ACC112 (cell line): ENCODE measurements at regions not wholly inside any gene's neighbourhood (a gene's known extent, or its start where the extent isn't known, plus 50 kb on each side); places are given as distances from the start of the nearest gene placed in this dataset.
A peak's percentile ranks its signal among the peaks of the same experiment; 100 is the strongest.
"Not testable (repeated sequence)": the region's sequence is repeated elsewhere in the genome, so short reads cannot be mapped to it uniquely, and the experiment has no call there.

Experiments
- H2AFZ ChIP-seq: fragments of 200-600 bp; sonication (generic); one replicate; pipeline ENCODE4 v1.6.0; 2017; ENCODE audit warnings: antibody characterized with exemption, low read length; ENCODE audit not compliant: unreplicated experiment
- H3K27ac ChIP-seq: fragments of 200-600 bp; sonication (generic); 2 replicates; pipeline ENCODE4 v1.5.1; 2014; ENCODE audit warnings: low read depth, mild to moderate bottlenecking, antibody characterized with exemption, low read length, moderate library complexity
- H3K27me3 ChIP-seq: fragments of 200-600 bp; sonication (generic); 2 replicates; pipeline ENCODE4 v1.6.1; 2014; ENCODE audit warnings: mild to moderate bottlenecking, antibody characterized with exemption, low read length, moderate library complexity, mixed read lengths; ENCODE audit not compliant: insufficient read depth
- H3K36me3 ChIP-seq: fragments of 200-600 bp; sonication (generic); 2 replicates; pipeline ENCODE4 v1.6.1; 2016; ENCODE audit warnings: mild to moderate bottlenecking, antibody characterized with exemption, low read length, moderate library complexity, mixed read lengths; ENCODE audit not compliant: insufficient read depth
- H3K4me1 ChIP-seq: fragments of 200-600 bp; sonication (generic); one replicate; pipeline ENCODE4 v1.6.1; 2016; ENCODE audit warnings: low read length, mixed read lengths; ENCODE audit not compliant: insufficient read depth, unreplicated experiment, control insufficient read depth
- H3K4me3 ChIP-seq: fragments of 200-600 bp; sonication (generic); 2 replicates; pipeline ENCODE4 v1.5.1; 2014; ENCODE audit warnings: mild to moderate bottlenecking, low read depth, low read length
- H3K79me2 ChIP-seq: fragments of 200-600 bp; sonication (generic); one replicate; pipeline ENCODE4 v1.6.0; 2016; ENCODE audit warnings: low read length; ENCODE audit not compliant: control insufficient read depth, unreplicated experiment, insufficient read depth

- Histone ChIP-seq H3K79me2 (no peaks in the 10 kb centered on the region), H2AFZ (no peak overlapping the region), H3K4me1 (no peaks in the 10 kb centered on the region), H3K4me3 (no peak overlapping the region), H3K27me3 (no peaks in the 10 kb centered on the region), H3K36me3 (no peaks in the 10 kb centered on the region), H3K27ac (no peak overlapping the region)
Measured at GRCh38 chr5:130616161-130616560, 548.9 kb downstream of the HINT1 start.

DNA sequence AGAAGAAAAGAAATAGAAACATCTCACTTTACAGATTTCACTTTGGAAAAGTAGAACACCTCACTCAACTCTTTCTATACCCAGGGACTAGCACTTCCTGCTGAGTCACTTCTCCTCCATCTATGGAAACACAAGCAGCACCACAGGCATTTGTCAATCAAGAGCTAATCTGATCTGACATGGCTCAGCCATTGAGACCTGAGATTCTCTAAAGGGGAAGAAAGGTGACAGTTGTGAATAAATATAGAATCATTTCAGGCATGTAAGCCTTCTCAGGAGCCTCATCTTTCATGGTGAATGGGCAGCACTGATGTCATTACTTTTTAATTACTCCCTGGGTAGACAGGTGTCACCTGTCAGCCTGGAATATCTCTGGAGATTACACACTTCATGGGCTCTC is 559.8 kb downstream of the HINT1 start:
- Histone ChIP-seq H3K4me3 (no peak overlapping the region), H3K27me3 (no peaks in the 10 kb centered on the region), H3K4me1 (no peaks in the 10 kb centered on the region), H3K79me2 (no peaks in the 10 kb centered on the region), H3K27ac (no peak overlapping the region), H3K36me3 (no peaks in the 10 kb centered on the region), H2AFZ (no peak overlapping the region)

GRCh38 chr5:130596647-130597046 is 568.4 kb downstream of the HINT1 start:
- not testable (repeated sequence) for H3K36me3 ChIP-seq, H3K4me1 ChIP-seq, H3K27ac ChIP-seq, H2AFZ ChIP-seq, H3K27me3 ChIP-seq, H3K79me2 ChIP-seq, H3K4me3 ChIP-seq

DNA sequence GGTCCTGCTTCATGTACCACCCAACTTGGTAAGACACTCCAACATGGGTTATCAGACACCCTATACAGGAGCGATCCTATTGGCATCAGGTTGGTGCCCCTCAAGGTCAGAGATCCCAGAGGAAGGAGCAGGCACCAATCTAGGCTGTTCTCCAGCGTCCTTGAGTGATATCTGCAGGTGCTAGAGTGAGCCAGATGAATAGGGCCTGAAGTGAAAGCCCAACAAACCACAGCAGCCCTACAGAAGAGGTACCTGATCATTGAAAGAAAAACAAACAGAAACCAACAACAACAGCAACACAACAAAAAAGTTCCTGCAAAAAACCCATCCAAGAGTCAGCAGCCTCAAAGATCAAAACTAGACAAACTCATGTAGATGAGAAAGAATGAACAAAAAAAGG is 584.8 kb downstream of the HINT1 start:
- no peak overlapping the region for H3K4me3 ChIP-seq
- no peaks in the 10 kb centered on the region for H3K79me2 ChIP-seq
- H2AFZ ChIP-seq: no peak overlapping the region
- H3K27ac ChIP-seq: no peak overlapping the region
- no peaks in the 10 kb centered on the region for H3K27me3 ChIP-seq
- H3K4me1 ChIP-seq: no peaks in the 10 kb centered on the region
- H3K36me3 ChIP-seq: no peaks in the 10 kb centered on the region

- Histone ChIP-seq H3K27me3 (no peaks in the 10 kb centered on the region), H3K36me3 (no peaks in the 10 kb centered on the region), H3K27ac (no peak overlapping the region), H3K4me1 (no peaks in the 10 kb centered on the region), H2AFZ (peak overlapping the region; percentile 61), H3K79me2 (no peaks in the 10 kb centered on the region), H3K4me3 (peak overlapping the region; percentile 30)
Measured at GRCh38 chr5:130578354-130578753, 586.7 kb downstream of the HINT1 start.

- Histone ChIP-seq H3K36me3 (no peaks in the 10 kb centered on the region), H3K4me1 (no peaks in the 10 kb centered on the region), H2AFZ (no peak overlapping the region), H3K4me3 (no peak overlapping the region), H3K79me2 (no peaks in the 10 kb centered on the region), H3K27me3 (no peaks in the 10 kb centered on the region), H3K27ac (no peak overlapping the region)
Measured at GRCh38 chr5:130571076-130571475, 594.0 kb downstream of the HINT1 start.

- Histone ChIP-seq H3K79me2 (no peaks in the 10 kb centered on the region), H3K4me1 (no peaks in the 10 kb centered on the region), H3K36me3 (no peaks in the 10 kb centered on the region), H3K27ac (no peak overlapping the region), H3K4me3 (no peak overlapping the region), H2AFZ (no peak overlapping the region), H3K27me3 (no peaks in the 10 kb centered on the region)
Measured at GRCh38 chr5:130568791-130569190, 596.3 kb downstream of the HINT1 start.

DNA sequence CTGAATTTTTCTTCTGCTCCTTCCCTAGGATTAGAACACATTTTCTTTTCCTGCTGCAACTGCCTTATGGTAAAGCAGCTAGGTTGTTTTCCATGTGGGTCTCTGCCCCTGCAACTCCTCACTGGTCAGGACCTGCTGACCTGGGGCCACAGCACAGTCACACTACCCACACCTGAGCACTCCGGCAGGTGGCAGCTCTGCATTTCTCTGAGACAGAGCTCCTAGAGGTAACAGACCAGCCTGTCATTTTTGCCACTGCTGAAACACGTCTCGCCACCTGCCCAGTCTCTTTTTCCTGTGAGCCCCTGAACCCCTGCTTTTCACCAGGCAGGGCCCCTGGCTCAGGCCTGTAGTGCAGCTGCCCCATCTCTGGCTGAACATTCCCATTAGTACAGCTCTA is 609.6 kb downstream of the HINT1 start:
- H3K79me2 ChIP-seq: peaks cover 6% of the 10 kb centered on the region
- H3K4me3 ChIP-seq: no peak overlapping the region
- H3K36me3 ChIP-seq: no peaks in the 10 kb centered on the region
- peaks cover 12% of the 10 kb centered on the region for H3K4me1 ChIP-seq
- no peak overlapping the region for H3K27ac ChIP-seq
- no peak overlapping the region for H2AFZ ChIP-seq
- no peaks in the 10 kb centered on the region for H3K27me3 ChIP-seq

GRCh38 chr5:130550562-130550928 is 614.5 kb downstream of the HINT1 start:
- Histone ChIP-seq H3K4me3 (peak overlapping the region; percentile 71), H3K27ac (peak overlapping the region; percentile 89), H2AFZ (peak overlapping the region; percentile 45), H3K36me3 (no peaks in the 10 kb centered on the region; the same call in 1 of the 2 replicates), H3K79me2 (peaks cover 6% of the 10 kb centered on the region), H3K27me3 (no peaks in the 10 kb centered on the region), H3K4me1 (peaks cover 44% of the 10 kb centered on the region)

DNA sequence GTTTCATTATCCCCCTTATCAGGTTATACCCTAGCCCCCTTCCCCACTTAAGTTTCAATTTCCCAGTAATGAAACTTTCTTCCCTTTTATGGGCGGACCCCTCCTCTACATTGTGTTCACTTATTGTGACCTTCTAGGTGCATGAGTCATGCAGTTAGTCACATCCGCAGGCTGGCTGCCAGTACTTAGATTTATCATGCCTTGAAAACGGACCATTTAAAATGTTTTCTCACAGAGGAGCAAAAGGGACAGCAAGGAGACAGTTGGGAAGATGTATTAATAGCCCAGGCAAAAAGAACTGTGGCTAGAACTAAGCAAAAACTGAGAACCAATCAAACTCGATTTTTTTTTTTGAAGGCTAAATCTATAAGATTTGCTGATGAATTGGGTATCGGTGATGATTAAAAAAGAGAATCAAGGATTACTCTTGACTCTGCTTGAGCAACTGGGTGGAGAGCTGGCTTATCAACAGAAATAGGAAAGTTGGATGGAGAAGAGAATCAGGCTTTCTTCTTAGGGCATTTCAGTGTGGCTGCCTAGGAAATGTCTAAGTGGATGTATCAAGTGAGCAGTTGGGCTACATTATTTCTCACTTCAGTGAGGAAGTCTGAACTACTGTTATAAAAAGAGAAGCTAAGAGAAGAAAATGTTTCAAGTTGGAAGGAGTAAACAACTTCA is 615.0 kb downstream of the HINT1 start:
- Histone ChIP-seq H3K27me3 (no peaks in the 10 kb centered on the region), H3K4me3 (peak overlapping the region; percentile 71), H3K4me1 (peaks cover 44% of the 10 kb centered on the region), H3K36me3 (no peaks in the 10 kb centered on the region; the same call in 1 of the 2 replicates), H3K79me2 (peaks cover 6% of the 10 kb centered on the region), H3K27ac (peak overlapping the region; percentile 89), H2AFZ (peak overlapping the region; percentile 45)

DNA sequence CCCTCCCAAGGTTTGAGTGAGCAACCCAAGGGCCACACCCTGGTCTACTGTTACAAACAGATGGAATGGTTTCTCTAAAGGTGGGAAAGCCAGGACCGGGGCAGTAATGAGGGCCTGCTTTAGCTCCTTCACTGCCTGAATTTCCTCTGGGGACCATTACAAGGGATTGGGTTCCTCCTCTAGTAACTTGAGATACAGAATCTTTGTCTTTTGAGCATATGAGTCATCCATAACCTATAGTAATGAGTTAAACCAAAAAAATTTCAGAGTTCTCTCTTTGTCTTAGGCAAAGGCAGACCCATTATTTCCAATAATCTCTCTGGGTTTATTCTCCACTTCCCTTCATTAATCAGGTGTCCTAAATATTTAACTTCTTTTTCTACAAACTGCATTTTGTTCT is 618.8 kb downstream of the HINT1 start:
- Histone ChIP-seq H3K27me3 (no peaks in the 10 kb centered on the region), H3K4me1 (peaks cover 61% of the 10 kb centered on the region), H3K4me3 (no peak overlapping the region), H3K36me3 (no peaks in the 10 kb centered on the region; the same call in 1 of the 2 replicates), H2AFZ (no peak overlapping the region), H3K27ac (peak overlapping the region; percentile 21; the same call in 1 of the 2 replicates), H3K79me2 (no peaks in the 10 kb centered on the region)
